Pancreas (tissue), 10 donors: ENCODE measurements at regions not wholly inside any gene's neighbourhood (a gene's known extent, or its start where the extent isn't known, plus 50 kb on each side); places are given as distances from the start of the nearest gene placed in this dataset.

Experiments used
- ATAC-seq, 4 donors: fragments of 200-7000 bp; cut with Tn5 transposase; one replicate each; pipeline versions ENCODE4 v1.8.0 to v1.9.1; 2020; ENCODE audit warnings: mild to moderate bottlenecking in 4 of 4, moderate library complexity in 4 of 4
- DNase-seq, 6 donors: peaks; one replicate each; pipeline ENCODE4 v3.0.0-alpha.2; 2020
- FAIRE-seq: peaks from 2 replicates; lab custom pipeline; 2012; peaks lifted over from hg19 to GRCh38; lab: Jason Lieb, UNC
- H3K27ac ChIP-seq, 4 donors: fragments of 200-600 bp; sonication (generic); 1 replicate in 3 of 4; 2 replicates in 1 of 4; pipeline versions ENCODE4 v1.5.0 to v1.8.0; 2020
- H3K27me3 ChIP-seq, 4 donors: fragments of 200-600 bp; one replicate each; pipeline ENCODE4 v1.8.0; 2021
- H3K36me3 ChIP-seq, 3 donors: fragments of 200-600 bp; sonication (generic) in 1 of 3; one replicate each; pipeline versions ENCODE4 v1.5.0 to v1.8.0; 2020 to 2021
- H3K4me1 ChIP-seq, 3 donors: fragments of 200-600 bp; one replicate each; pipeline ENCODE4 v1.8.0; 2021
- H3K4me3 ChIP-seq, 4 donors: fragments of 200-600 bp; sonication (generic) in 2 of 4; one replicate each; pipeline versions ENCODE4 v1.5.0 to v1.8.0; 2020 to 2021
- H3K9me3 ChIP-seq, 4 donors: fragments of 200-600 bp; one replicate each; pipeline ENCODE4 v1.8.0; 2021
- CTCF ChIP-seq, 4 donors: fragments of 200-600 bp; sonication (generic) in 3 of 4; IDR thresholded peaks; one replicate each; pipeline versions ENCODE4 v1.5.0 to v1.8.0; 2021; ENCODE audit warnings: antibody characterized with exemption in 4 of 4
- WGBS, 2 donors: extraction: QIAGEN DNeasy Blood & Tissue Kit; methylation state at CpG; one replicate each; pipeline ENCODE4 v1.1.7; 2013; 5-methylcytosine and 5-hydroxymethylcytosine counted together
- intact Hi-C, 3 donors: fragments of 100-400 bp; cut with DNase I; formaldehyde crosslinking; loops; one replicate each; pipeline versions ENCODE4 v1.11.1 to v1.14.2; 2022
- donor health status: healthy with polysubstance abuse.
- donor health status: DM: no; HTN: no; CAD: no; lungs with moderate emphysema.
- donor health status: DM: no; HTN: no; CAD: no.
- donor health status: control.
- donor health status: control.
- donor health status: Bipolar disorder and iron deficiency.
- donor health status: DM: yes; HTN: yes; CAD: no.
- donor health status: DM: no; HTN: no; CAD: no.
- donor health status: DM: no; HTN: no; CAD: no.
- donor health status: DM: yes; HTN: yes; CAD: no.

- WGBS, 2 donors, result 88 to 90% methylated on average over 2 of the region's 2 CpGs
- intact Hi-C loops, result no loop called here
- H3K9me3 ChIP-seq, result no peaks in the 10 kb centered on the region
- H3K4me1 ChIP-seq, result peaks cover 0 to 4% (median 4%) of the 10 kb centered on the region in 3 donors
- FAIRE-seq (no peak), DNase-seq (no peak), ATAC-seq (no peak)
- no peak overlapping the region for H3K4me3 ChIP-seq
- TF ChIP-seq CTCF (IDR thresholded peaks at IDR 0.05), result no peak
- no peaks in the 10 kb centered on the region for H3K36me3 ChIP-seq
- H3K27ac ChIP-seq, result no peak overlapping the region
- no peaks in the 10 kb centered on the region for H3K27me3 ChIP-seq
These were observed 86.3 kb upstream of the CFAP20DC start for GRCh38 chr3:59136081-59136480.

- ATAC-seq (no peak), FAIRE-seq (no peak), DNase-seq (no peak)
- H3K4me1 ChIP-seq, result peaks cover 0 to 4% (median 4%) of the 10 kb centered on the region in 3 donors
- WGBS, 2 donors, result 61 to 70% methylated on average over 3 of the region's 3 CpGs
- H3K4me3 ChIP-seq, result no peak overlapping the region
- H3K9me3 ChIP-seq, result no peaks in the 10 kb centered on the region
- no peak for TF ChIP-seq CTCF (IDR thresholded peaks at IDR 0.05)
- intact Hi-C loops, result no loop called here
- no peak overlapping the region for H3K27ac ChIP-seq
- no peaks in the 10 kb centered on the region for H3K36me3 ChIP-seq
- no peaks in the 10 kb centered on the region for H3K27me3 ChIP-seq
These were observed 85.3 kb upstream of the CFAP20DC start for GRCh38 chr3:59135096-59135495.

- no peaks in the 10 kb centered on the region for H3K36me3 ChIP-seq
- H3K4me1 ChIP-seq, result peaks cover 0 to 4% (median 4%) of the 10 kb centered on the region in 3 donors
- WGBS, 2 donors, result 78 to 89% methylated on average over 4 of the region's 4 CpGs
- no peak for TF ChIP-seq CTCF (IDR thresholded peaks at IDR 0.05)
- ATAC-seq (no peak), DNase-seq (no peak), FAIRE-seq (no peak)
- H3K9me3 ChIP-seq, result no peaks in the 10 kb centered on the region
- no peak overlapping the region for H3K27ac ChIP-seq
- H3K4me3 ChIP-seq, result no peak overlapping the region
- no peaks in the 10 kb centered on the region for H3K27me3 ChIP-seq
- intact Hi-C loops, result no loop called here
These were observed 83.5 kb upstream of the CFAP20DC start for GRCh38 chr3:59133311-59133710.

GRCh38 chr3:59131016-59131766 lies 81.4 kb upstream of the CFAP20DC start:
- no peak overlapping the region for H3K27ac ChIP-seq
- H3K4me3 ChIP-seq, result no peak overlapping the region
- H3K4me1 ChIP-seq, result peaks cover 0 to 4% (median 4%) of the 10 kb centered on the region in 3 donors
- DNase-seq, result no peak
- FAIRE-seq, result no peak
- no peaks in the 10 kb centered on the region for H3K9me3 ChIP-seq
- TF ChIP-seq CTCF (IDR thresholded peaks at IDR 0.05), result no peak
- no peak for ATAC-seq
- H3K36me3 ChIP-seq, result no peaks in the 10 kb centered on the region
- 65 to 66% methylated on average over 3 of the region's 3 CpGs for WGBS, 2 donors
- intact Hi-C loops, result no loop called here
- H3K27me3 ChIP-seq, result no peaks in the 10 kb centered on the region

- TF ChIP-seq CTCF (IDR thresholded peaks at IDR 0.05), result no peak
- Histone ChIP-seq H3K4me1 (peaks cover 0 to 4% (median 4%) of the 10 kb centered on the region in 3 donors), H3K27me3 (no peaks in the 10 kb centered on the region), H3K4me3 (no peak overlapping the region), H3K9me3 (no peaks in the 10 kb centered on the region), H3K27ac (no peak overlapping the region), H3K36me3 (no peaks in the 10 kb centered on the region)
- WGBS, 2 donors, result 80 to 81% methylated on average over 3 of the region's 3 CpGs
- intact Hi-C loops, result no loop called here
- DNase-seq, result no peak
- ATAC-seq, result no peak
- no peak for FAIRE-seq
These were observed 78.9 kb upstream of the CFAP20DC start for GRCh38 chr3:59128685-59129084.
